ENCODE measurements at regions not wholly inside any gene's neighbourhood (a gene's known extent, or its start where the extent isn't known, plus 50 kb on each side); places are given as distances from the start of the nearest gene placed in this dataset.

DNA sequence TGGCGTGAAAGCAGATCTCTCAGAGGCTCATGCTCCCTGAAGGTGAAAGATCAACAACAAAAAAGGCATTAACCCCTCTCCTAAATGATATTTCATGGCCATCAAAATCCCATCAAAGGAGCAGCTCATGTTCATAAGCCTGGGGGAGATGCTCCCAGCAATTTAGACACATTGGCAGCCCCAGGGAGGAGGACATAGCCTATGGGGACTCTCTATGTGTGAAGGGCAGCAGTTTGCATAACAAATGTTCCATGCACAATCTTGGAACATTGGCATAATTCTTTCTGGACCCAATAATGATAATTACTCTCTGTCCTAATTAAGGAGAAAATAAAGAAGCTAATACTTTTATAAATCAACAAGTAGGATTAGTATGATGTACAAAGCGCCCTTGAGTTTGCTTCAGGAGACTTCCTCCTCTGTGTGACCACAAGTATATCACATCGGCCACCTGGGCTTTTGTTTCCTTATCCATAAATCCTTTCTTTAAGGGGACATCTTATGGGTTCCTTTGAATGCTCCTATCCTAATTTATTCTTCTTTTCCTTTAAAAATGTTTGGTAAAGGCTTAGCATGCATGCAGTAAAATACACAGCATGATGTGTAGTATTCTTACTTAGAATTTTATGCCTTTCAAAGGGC lies 161.9 kb upstream of the PLEKHG7 start:
- TF ChIP-seq CTCF (IDR thresholded peaks at IDR 0.05) (no peak), EZH2 (IDR thresholded peaks at IDR 0.05) (no peak)

Data from neural progenitor cell (in vitro differentiated cells).